Liver (tissue), 3 donors: ENCODE measurements at regions not wholly inside any gene's neighbourhood (a gene's known extent, or its start where the extent isn't known, plus 50 kb on each side); places are given as distances from the start of the nearest gene placed in this dataset.

ENCODE experiments used
- ATF3 ChIP-seq: IDR thresholded peaks from 2 replicates; pipeline ENCODE4 v1.6.1; 2016; ENCODE audit warnings: antibody characterized with exemption
- CTCF ChIP-seq: fragments of 150-350 bp; IDR thresholded peaks from 2 replicates; pipeline ENCODE4 v1.5.1; 2017; ENCODE audit warnings: improper control_type of control experiment, low read depth, low read length; ENCODE audit not compliant: missing input control
- EGR1 ChIP-seq, 2 donors: IDR thresholded peaks; 2 replicates each; pipeline ENCODE4 v1.6.1; 2016 to 2018; ENCODE audit warnings: antibody characterized with exemption in 2 of 2, low read depth in 2 of 2
- GABPA ChIP-seq, 2 donors: IDR thresholded peaks in 1 of 2; conservative IDR thresholded peaks in 1 of 2; 2 replicates each; pipeline ENCODE4 v1.6.1; 2016; ENCODE audit warnings: antibody characterized with exemption in 2 of 2, mild to moderate bottlenecking in 1 of 2, moderate library complexity in 1 of 2
- NR2F2 ChIP-seq: IDR thresholded peaks from 2 replicates; pipeline ENCODE4 v1.6.1; 2016; ENCODE audit warnings: antibody characterized with exemption
- RAD21 ChIP-seq, 2 donors: IDR thresholded peaks; 2 replicates each; pipeline ENCODE4 v1.6.1; 2016; ENCODE audit warnings: antibody characterized with exemption in 2 of 2, mild to moderate bottlenecking in 2 of 2
- REST ChIP-seq: IDR thresholded peaks from 2 replicates; pipeline ENCODE4 v1.6.1; 2016; ENCODE audit warnings: antibody characterized with exemption, mild to moderate bottlenecking
- TF ChIP-seq, protein P1 (sequence below): IDR thresholded peaks from 2 replicates; pipeline ENCODE4 v1.6.1; 2016; ENCODE audit warnings: antibody characterized with exemption
- TF ChIP-seq, protein P2 (sequence below): IDR thresholded peaks from 2 replicates; pipeline ENCODE4 v1.6.1; 2016; ENCODE audit warnings: antibody characterized with exemption
- donor health status: healthy.
- donor health status: healthy.

DNA sequence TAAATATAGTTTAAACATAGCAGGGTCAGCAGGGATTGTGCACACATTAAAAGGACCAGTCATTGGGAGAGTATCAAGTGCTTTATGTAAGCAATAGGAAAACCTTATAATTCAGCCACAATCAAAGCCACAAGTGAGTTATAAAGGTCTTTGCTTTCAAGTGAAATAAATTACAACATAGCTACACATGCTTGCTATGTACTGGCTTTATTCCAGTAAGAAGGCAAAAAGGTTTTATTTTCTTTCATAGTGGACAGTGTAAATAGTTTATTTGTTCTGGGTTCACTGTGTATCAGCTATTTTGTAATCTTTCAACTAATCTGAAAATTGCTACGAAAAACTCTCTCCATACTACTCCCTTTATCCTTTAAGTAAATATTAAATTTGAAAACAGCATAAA is 691.4 kb downstream of the PCDH7 start:
- TF ChIP-seq CTCF = no peak
- TF ChIP-seq REST = no peak
- TF ChIP-seq, protein P1, sequence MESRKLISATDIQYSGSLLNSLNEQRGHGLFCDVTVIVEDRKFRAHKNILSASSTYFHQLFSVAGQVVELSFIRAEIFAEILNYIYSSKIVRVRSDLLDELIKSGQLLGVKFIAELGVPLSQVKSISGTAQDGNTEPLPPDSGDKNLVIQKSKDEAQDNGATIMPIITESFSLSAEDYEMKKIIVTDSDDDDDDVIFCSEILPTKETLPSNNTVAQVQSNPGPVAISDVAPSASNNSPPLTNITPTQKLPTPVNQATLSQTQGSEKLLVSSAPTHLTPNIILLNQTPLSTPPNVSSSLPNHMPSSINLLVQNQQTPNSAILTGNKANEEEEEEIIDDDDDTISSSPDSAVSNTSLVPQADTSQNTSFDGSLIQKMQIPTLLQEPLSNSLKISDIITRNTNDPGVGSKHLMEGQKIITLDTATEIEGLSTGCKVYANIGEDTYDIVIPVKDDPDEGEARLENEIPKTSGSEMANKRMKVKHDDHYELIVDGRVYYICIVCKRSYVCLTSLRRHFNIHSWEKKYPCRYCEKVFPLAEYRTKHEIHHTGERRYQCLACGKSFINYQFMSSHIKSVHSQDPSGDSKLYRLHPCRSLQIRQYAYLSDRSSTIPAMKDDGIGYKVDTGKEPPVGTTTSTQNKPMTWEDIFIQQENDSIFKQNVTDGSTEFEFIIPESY = no peak
- TF ChIP-seq RAD21 (IDR thresholded peaks at IDR 0.05) = no peak
- TF ChIP-seq, protein P2, sequence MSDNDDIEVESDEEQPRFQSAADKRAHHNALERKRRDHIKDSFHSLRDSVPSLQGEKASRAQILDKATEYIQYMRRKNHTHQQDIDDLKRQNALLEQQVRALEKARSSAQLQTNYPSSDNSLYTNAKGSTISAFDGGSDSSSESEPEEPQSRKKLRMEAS = no peak
- no peak for TF ChIP-seq NR2F2
- TF ChIP-seq ATF3 = no peak
- TF ChIP-seq EGR1 (IDR thresholded peaks at IDR 0.05; ENCODE audit: low read depth in 2 of 2) = no peak
- TF ChIP-seq GABPA (IDR thresholded peaks at IDR 0.05 in 1 of 2, conservative IDR thresholded peaks at IDR 0.05 in 1 of 2) = no peak
